Stimulated activated CD4-positive, alpha-beta T cell treated with anti-CD3 and anti-CD28 coated beads, Interleukin-2, amount 100 ng/mL, for 48 hours (primary cell): ENCODE measurements at regions not wholly inside any gene's neighbourhood (a gene's known extent, or its start where the extent isn't known, plus 50 kb on each side); places are given as distances from the start of the nearest gene placed in this dataset.
"Not testable (repeated sequence)": the region's sequence is repeated elsewhere in the genome, so short reads cannot be mapped to it uniquely, and the experiment has no call there.

Source experiments
- DNase-seq, 2 donors: peaks; one replicate each; pipeline ENCODE4 v3.0.0-alpha.2; 2020

DNA sequence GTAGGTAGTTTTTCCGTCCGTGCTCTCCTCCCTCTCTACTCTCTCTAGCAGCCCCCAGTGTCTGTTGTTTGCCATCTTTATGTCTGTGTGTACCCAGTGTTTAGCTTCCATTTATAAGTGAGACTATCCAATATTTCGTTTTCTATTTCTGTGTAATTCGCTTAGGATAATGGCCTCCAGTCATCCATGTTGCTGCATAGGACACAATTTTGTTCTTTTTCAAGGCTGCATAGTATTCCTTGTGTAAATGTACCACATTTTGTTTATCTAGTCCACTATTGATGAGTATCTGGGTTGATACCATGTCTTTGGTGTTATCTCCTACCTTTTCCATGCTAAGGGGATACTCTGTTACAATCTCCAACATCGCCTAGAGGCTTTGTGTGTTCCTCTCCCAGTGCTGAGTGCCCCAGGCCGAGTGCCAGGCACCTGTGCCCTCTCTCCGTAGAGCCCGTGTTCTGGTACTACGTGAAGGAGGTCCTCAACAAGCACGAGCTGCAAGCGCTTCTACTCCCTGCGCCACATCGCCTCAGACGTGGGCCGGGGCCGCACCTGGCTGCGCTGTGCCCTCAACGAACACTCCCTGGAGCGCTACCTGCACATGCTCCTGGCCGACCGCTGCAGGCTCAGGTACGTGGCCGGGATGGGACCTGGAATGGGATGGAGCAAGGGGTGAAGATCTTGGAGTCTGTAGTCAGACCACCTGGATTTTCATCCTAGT, 51.0 kb downstream of the NPIPB11 start:
- not testable (repeated sequence) for DNase-seq

DNA sequence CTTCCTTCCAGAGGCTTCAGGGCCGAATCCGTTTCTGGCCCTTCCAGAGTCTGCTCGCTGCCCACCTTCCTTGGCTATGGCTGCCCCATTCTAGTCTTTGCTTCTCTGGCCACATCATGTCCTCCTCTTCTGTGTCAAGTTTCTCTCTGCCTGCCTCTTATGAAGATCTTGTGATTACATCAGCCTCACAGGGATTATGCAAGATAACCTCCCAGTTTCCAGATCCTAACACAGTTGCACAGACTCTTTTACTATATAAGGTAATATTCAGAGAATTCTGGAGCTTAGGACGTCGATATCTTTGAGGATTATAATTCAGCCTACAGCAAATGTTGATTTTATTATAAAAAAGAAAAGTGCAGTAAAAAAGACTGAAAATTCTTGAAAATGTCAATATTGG, 52.1 kb downstream of the NPIPB11 start:
- DNase-seq = not testable (repeated sequence)

DNA sequence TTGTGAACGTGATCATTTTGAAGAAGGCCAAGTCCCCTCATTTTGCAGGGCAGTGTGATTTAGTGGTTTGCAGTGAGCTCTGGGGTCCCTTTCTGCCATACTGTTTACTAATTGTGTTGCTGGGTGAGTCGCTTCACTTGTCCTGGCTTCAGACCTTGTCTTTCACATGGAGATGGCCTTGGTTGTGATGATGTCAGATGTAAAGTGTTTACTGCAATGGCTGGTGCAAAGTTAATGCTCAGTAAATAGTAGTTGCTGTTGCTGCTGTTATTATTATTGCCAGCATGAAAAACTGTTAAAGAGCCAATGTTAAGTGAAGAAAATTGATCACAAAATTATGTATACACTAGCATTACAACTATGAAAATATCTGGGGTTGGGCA, 53.9 kb downstream of the NPIPB11 start:
- not testable (repeated sequence) for DNase-seq

DNA sequence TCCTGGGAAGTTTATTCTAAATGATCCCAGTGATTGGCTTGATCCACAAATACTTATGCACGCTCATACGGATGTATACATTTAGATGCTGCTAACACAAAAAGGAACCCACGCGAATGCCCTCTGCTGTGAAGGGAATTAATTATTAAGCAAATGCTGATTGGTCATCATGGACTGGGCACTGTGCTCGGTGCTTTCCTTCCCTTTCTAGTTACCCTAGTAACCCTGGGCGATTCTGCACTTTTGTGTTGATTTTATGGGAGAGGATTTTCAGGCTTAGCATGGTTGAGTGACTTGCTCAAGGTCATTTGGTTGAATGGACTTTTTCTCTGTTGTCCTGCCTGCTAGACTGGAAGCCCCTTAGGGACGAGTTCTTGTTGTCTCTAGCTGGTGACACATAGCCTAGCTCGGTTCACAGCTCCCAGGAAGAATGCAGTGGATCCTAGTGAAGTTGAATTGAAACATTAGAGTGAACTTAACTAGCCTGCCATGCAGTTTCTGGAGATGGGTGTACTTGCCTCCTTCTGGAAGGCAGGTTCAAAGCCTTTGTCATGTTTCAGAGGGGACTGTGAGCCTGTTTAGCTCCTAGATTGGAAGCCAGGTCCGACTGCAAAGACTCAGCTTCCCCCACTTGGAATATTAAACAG, 54.4 kb downstream of the NPIPB11 start:
- DNase-seq = not testable (repeated sequence)

DNA sequence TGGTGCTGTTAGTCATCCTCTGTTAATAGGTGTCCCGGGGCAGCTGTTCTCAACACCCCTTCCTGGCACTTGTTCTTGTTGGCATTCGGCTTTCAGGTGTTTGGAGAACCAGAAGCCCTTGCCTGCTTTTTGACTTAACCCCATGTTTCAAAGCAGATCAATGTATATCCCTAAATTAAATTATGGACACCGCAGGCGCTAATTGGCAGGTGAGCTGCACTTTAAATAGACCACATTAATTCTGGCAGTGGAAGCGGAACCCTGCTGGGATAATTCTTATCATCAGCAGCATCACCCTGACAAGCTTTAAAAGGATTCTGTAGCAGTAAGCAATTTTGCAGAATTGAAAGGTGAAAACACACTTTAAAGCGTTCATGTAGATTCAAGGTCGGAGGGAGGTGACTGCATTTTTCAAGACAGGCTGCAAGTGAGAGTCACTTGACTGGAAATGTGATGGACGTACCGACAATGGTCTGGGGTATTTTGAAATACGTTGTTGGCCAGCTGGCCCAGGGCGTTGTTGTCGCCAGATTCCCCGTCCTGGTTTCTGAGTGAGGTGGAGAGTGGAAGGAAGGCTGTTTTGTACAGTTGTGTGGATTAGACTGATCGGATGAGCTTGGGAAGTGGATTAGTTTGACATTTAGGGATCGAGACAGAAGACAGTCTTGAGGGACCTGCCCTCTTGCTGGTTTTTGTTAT, 55.1 kb downstream of the NPIPB11 start:
- not testable (repeated sequence) for DNase-seq

DNA sequence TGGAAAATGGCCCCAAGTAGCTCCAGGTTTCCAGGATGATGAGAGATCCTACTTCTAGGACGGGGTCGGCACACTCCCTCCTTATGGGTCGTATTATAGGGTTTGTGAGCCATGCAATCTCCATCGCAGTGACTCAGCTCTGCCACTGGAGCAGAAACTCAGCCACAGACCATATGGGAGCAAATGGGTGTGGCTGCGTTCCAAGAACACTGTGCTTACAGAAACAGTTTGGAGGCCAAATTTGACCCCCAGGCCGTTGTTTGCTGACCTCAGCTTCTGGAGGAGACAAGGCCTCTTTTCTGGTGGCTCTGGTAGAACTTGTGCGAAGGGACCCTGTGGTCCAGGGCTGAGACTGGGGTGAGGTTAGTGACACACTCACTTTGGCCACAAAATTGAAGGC, 56.5 kb downstream of the NPIPB11 start:
- not testable (repeated sequence) for DNase-seq

DNA sequence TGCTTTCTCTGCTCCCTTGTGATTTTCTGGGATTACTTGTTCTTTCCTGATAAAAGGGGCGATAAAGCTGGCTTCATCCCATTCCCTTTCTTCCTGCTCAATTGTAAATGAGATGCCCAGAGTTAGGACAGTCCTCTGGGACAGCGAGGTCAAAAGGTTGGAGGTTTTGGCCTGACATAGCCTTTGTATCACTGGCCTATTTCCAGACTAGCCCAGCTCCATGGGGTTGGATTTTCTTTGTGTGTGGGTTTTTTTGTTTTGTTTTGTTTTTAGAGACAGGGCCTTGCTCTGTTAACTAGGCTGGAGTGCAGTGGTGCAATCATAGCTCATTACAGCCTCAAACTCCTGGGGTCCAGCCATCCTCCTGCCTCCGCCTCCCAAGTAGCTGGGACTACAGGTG, 57.8 kb downstream of the NPIPB11 start:
- not testable (repeated sequence) for DNase-seq

DNA sequence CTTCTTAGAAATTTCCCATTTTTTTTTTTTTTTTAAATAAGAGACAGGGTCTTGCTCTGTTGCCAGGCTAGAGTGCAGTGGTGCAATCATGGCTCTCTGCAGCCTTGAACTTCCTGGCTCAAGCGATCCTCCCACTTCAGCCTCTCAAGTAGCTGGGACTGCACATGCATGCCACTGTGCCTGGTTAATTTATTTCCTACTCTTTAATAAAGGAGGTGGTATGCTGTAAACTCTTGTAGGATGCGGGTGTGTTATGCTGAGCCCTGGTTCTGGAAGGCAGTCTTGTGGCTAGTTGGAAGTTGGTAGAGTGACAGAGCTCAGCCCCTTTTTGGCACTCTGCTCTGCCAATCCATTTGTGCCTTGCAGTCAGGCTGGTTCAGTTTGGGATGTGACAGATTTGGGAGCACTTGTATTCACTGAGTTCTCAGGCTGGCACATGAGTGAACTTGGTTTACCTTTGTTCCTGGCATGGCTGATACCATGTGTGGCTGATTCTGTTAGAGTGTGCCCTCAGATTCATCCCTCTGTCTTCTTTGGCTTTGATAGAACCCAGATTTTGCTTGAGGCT, 58.3 kb downstream of the NPIPB11 start:
- DNase-seq = not testable (repeated sequence)

DNA sequence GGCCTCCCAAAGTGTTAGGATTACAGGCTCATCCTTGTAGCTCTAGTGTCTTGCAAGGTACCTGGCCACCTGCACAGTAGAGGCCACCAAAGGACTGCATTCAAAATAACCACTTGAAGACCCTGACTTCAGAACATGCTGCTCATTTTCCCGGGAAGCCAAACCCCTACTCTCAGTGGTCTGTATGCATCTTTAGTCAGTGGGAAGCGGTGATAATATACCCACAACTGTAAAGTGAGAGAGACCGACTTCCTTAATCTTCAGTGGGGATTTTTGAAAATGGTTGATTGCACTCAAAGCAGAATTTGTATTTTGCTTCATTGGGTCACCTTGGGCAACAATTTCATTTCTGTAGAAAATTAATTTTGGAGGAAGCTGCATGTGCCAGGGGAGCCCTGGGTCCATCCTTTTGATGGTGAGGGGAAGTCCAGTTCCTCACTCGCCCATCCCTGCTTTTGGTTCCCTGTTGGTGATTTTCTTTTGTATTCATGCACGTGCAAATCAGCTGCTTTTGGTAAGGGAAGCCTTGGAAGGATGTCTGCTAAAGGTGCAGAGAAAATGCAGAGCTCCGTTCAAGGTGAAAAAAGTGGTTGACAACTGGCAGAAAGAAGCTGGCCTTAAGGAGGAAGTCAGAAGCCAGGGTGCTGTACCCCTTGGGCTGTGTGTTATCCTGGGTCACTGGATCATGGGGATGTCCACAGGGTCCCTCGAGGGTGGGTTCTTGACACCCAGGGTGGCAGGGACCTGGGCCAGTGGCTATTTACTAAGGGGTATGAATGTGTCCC, 59.5 kb downstream of the NPIPB11 start:
- not testable (repeated sequence) for DNase-seq

DNA sequence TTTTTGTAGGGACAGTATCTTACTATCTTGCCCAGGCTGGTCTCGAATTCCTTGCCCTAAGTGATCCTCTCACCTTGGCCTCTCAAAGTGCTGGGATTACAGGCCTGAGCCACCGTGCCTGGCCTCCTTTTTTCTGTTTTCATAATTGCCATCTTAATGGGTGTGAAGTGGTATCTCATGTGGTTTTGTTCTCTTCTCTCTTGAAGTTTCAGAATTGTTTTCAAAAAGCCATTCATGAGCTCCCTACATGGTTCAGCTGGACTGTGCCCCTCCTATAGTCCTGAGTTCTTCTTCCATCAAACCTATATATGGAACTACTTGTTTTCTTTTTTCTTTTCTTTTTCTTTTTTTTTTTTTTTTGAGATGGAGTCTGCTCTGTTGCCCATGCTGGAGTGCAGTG, 60.3 kb downstream of the NPIPB11 start:
- DNase-seq = not testable (repeated sequence)

DNA sequence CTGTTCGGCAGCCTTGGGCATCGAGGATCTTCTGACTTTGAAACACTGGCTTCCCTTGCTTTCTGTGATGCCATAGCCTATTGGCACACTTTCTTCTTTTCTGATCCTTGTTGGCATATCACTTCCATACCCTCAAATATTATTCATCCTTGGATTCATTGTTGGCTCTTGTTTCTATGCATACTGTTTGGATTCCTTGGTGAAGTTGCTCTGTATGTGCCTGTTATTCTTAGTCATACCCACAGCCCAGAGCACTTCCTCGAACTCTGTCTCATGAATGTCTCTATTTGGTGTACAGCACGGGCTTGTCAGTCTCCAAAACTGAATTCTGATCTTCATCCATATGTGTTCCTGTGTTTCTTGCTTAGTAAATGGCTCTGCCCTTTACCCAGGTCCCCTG, 63.6 kb downstream of the NPIPB11 start:
- DNase-seq = not testable (repeated sequence)

DNA sequence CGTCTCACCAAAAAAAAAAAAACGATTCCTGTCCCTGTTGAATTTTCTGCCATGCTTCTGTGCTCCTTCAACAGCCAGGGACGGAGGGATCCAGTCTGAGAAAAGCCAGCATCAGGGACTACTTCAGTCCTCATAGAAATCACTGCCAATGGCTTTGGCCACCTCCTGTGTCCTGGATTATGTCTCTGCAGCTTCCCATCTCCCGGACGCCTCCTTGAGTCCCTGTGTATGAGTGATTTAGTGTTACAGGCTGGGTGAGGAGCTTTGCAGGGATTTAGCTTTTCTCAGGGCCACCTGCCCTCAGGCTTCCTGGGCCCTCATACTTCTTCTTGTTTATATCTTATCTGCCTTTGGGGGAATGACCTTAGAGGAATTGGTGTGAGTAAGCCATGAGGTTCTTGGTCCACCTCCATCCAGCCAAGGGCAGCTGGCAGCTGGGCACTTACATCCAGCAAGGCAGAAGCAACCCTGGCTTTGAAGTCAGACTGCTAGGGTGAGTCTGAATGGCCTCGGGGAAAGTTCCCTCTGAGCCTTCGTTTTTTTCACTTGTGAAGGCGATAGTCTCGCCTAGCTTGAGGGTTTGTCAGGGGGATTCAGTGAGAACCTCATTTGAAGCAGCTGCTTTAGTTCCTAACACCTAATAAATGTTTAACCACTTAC, 65.6 kb downstream of the NPIPB11 start:
- not testable (repeated sequence) for DNase-seq

DNA sequence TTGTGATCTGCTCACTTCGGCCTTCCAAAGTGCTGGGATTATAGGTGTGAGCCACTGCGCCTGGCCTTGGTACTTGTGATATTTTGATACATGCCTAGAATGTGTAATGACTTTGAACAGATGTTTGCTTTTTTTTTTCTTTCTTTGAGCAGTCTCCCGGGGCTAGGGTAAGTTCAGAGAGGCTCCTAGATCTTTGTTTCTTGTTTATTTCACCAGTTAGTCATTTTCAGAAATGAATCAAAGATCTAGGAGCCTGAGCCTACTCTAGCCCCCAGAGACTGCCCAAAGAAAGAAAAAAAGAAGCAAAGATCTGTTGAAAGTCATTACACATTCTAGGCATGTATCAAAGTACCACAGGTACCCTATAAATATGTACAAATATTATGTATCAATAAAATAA, 66.3 kb downstream of the NPIPB11 start:
- DNase-seq = not testable (repeated sequence)

DNA sequence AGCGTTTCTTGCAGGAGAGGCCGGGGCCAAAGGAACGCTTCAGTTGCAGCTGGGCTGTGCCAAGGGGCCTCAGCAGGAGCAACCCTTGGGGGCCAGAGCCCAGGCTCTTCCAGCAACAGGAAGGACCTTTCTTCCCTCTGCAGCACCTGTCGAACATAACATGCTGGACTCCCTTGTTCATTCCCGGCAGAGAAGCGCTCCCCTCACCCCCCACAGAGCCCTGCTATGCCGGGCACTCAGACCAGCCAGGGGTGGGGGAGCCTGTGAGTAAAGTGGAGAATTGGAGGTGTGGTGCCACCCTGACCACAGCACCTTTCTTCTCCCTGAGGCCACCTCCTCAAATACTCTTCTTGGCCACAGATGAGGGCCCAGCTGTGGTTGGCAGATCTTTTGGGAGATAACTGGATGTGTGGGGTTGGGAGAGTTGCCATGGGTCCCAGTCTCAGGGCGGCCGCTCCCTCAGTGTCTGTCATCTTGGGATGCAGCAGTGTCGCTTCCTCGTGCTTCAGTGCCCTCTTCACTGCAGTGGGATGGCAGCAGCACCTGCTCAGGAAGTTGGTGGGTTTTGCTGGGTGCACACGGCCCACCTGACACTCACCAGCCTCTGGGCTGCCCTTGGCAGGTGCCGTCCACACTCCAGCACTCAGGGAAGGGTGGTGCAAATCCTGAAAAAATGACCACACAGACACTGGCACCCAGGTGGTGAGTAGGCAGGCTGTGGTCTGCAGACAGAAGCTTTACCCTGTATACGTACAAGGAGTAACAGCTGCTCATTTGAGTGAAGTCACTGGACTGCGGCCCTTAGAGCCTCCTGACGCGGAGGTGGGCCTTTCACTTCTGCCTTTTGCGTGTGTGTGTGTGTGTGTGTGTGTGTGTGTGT, 67.5 kb downstream of the NPIPB11 start:
- DNase-seq = not testable (repeated sequence)

DNA sequence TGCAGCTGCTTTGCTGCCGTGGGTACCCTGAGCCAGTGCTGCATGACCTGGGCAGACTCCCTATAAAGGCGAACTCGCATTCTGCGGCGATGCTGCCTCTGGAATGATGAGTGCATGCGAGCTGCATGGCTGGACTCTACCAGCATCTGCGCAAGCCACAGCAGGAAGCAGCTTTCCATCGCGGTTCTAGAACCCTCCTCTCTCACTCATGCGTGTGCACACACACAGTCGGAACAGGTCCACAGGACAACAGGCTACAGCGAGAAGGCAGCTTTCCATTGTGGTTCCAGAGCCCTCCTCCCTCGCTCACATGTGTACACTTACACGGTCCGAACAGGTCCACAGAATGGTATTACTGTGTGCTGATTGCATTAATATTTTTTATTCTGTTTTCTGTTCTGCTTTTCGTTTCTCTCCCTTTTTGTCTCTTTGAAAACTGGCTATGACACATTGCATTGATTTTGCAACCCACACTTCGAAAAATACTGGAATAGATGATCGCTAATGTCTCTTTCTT, 69.1 kb downstream of the NPIPB11 start:
- not testable (repeated sequence) for DNase-seq

DNA sequence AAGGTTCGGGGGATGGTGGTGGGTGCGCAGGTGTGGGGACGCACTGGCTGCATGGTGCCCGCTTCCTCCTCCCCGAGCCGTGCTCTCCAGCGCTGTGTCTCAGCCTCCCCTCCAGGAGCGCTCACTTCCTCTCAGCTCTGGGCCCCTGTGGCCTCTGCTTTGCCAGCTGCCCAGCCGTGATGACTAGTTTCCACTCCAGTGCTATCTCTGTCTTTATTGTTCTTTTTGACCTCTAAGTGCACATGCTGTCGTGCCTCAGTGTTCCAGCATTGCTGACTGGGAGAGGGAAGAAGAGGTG, 71.0 kb downstream of the NPIPB11 start:
- DNase-seq = not testable (repeated sequence)

DNA sequence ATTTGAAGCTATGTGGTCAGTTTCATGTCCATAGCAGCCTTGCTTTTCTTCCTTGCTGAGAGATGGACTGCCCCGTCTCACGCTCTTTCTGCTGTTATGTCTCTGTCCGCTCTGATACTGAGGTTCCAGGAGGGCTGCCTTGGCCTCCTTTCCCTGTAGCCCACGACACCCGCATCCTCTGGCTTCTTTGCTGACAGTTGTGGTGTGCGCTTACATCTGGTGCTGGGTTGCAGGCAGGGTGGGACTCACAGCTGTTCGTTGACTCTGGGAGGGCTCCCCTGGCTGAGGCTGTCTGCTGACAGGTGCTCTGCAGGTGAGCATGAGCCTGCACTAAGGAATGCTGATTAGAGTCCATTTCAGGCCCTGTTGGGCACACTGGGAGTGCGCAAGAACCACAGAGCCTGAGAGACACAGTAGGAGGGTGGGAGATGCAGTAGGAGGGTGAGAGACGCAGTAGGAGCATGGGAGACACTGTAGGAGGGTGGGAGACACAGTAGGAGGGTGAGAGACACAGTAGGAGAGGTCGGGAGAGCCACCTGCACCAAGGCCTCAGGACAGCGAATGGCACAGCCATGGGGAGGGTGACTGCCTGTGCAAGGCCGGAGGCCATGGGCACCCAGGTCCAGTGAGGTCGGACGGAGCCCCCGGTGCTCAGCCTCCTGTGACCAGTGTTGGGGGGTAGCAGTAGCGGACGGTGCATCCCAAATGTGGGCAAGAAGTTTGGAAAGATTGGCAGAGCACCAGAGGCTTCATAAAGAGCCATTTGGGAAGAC, 71.5 kb downstream of the NPIPB11 start:
- not testable (repeated sequence) for DNase-seq

DNA sequence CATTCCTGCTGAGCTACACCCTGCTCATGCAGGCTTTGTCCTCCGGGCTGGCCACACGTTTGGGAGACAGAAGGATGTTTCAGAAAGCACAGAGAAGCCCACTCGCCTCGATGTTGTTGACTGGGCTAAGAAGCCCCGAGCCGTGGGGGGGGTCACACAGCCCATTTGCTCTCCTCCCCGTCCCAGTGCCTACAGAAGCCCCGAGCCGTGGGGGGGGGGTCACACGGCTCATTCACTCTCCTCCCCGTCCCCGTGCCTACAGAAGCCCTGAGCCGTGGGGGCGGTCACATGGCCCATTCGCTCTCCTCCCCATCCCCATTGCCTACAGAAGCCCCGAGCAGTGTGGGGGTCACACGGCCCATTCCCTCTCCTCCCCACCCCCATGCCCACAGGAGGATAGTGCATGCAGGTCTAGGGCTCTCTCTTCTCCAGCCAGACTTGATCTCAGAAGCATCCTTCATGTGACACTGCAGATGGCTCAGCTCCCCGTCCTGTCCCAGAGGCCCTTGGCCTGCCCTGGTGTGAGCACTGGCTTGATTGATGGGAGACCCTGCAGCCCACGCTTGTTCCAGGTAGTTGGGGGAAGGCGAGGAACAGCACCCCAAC, 72.9 kb downstream of the NPIPB11 start:
- DNase-seq = not testable (repeated sequence)

DNA sequence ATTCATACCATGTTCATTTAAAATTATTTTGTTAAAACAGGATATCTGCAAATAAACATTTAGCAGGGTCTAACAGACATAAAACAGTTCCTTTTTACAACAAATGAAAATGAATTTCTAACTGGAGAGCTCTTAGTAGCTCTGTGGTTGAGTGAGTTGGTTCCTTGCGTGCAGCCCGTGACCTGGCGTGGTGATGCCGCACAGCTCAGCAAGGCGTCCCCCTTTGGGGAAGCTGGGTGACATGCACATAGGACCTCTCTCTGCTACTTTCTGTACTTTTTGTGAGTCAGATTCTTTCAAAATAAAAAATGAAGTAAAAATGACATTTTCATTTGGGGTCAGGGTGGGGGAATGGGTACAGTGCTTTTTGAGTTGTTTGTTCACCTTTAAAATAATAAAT, 75.9 kb downstream of the NPIPB11 start:
- DNase-seq = not testable (repeated sequence)

DNA sequence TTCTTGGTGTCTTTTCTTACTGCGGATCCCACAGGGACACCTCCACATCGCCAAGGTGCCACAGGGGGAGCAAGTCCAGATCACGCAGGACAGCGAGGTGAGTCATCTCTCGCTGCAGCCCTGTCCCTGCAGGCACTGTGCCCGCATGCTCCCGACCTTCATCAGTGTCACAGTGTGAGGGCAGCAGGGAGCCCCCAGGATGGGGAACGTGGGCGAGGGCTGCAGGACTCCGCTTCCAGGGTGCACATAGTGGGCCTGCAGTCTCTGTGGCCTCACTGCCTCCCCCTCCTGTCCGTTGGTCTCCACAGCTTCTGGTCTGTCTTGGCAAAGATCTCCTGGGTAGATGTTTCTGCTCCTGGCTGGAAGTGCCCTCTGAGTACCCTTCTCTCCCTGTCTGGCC, 78.0 kb downstream of the NPIPB11 start:
- not testable (repeated sequence) for DNase-seq
